ENCODE measurements at regions not wholly inside any gene's neighbourhood (a gene's known extent, or its start where the extent isn't known, plus 50 kb on each side); places are given as distances from the start of the nearest gene placed in this dataset.
A peak's percentile ranks its signal among the peaks of the same experiment; 100 is the strongest.

DNA sequence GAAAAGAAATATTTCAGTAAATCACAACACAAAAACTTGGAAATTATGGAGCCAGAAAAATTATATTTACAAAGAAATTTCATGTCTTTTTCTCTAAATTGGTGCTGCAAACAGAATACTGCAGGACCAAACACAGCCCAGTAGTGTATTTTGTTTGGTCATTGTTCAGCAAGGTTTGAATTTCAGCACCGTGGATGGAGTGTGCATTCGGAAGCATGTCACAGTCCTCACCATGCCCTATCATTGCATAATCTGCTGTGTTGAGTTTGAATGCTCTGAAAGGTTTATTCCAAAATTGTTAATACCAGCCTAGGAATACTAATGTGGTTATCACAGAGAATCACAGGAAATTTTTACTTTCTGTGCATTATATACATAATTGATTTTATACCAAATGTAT, 296.7 kb downstream of the METTL4 start:
- CTCF ChIA-PET: no interaction called here
- no peak for TF ChIP-seq CTCF (conservative IDR thresholded peaks at IDR 0.05; ENCODE audit: low read depth)
- DNase-seq (ENCODE audit: low spot score): no peak
- POLR2A ChIA-PET (ENCODE audit: low non-redundant PET): no interaction called here
- no peak overlapping the region for H3K27ac ChIP-seq

DNA sequence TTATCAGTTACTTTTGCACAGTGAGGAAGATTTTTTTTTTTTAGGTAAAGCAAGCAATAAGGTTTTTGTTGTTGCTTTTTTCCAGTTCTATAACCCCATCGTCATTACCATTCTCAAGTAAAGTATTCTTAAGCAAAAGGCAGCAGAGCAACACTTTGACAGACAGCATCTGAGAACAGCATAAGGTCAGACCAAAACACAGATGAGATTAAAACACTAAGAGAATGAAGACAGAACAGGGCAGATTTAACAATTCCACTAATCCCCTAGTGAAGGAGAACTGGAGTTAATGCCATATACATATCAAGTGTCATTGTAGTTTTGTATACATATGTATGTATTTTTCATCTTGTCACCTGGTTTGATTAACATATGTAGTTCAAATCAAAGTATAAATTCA, 290.2 kb downstream of the METTL4 start:
- no peak for DNase-seq (ENCODE audit: low spot score)
- POLR2A ChIA-PET (ENCODE audit: low non-redundant PET): no interaction called here
- no peak for TF ChIP-seq CTCF (conservative IDR thresholded peaks at IDR 0.05; ENCODE audit: low read depth)
- CTCF ChIA-PET: no interaction called here
- no peak overlapping the region for H3K27ac ChIP-seq

DNA sequence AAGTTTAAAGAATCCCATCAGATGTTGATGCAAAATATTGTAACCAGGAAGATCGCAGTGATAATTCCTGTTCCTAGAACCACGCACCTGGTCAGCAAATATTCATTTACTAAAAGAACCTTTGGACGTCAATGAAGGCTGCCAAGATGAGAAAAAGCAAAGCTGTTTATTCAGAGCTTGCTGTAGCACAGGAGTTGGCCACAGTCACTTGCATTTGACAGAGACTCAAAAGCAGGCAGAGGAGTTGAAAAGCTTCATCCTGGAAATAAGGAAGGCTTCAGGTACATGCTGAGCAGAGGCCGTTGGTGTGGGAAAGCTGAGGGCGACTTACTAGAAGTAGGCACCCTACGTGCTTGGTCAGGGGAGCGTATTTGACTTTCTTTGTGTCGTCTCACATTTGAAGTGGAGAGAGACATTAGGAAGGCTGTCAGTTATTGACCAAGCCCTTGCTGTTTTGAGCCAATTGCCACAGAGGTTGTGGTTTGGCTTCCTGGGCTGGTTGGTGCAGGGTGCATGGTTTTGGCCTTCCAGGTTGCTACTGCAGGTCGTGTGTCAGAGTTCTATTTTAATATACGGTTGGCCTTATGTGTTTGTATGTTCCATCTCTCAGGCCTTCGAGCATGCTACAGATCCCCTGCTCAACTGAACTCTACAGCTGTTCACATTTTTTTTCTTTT, 289.6 kb downstream of the METTL4 start:
- DNase-seq (ENCODE audit: low spot score): no peak
- TF ChIP-seq CTCF (conservative IDR thresholded peaks at IDR 0.05; ENCODE audit: low read depth): no peak
- CTCF ChIA-PET: no interaction called here
- H3K27ac ChIP-seq: no peak overlapping the region
- POLR2A ChIA-PET (ENCODE audit: low non-redundant PET): no interaction called here

- no peak for TF ChIP-seq CTCF (conservative IDR thresholded peaks at IDR 0.05; ENCODE audit: low read depth)
- ChIA-PET CTCF (interaction anchor here (0.6 kb wide), 1 partner anchor 140 kb away, joined by 3 read pairs; no protein-coding TSS in a partner anchor), POLR2A (ENCODE audit: low non-redundant PET) (no interaction called here)
- H3K27ac ChIP-seq: peak overlapping the region; percentile 44
- no peak for DNase-seq (ENCODE audit: low spot score)
These were observed 278.0 kb downstream of the METTL4 start for GRCh38 chr18:2293109-2293839.

GRCh38 chr18:2301316-2301715, 270.0 kb downstream of the METTL4 start:
- H3K27ac ChIP-seq: no peak overlapping the region

GRCh38 chr18:2302012-2302411, 269.3 kb downstream of the METTL4 start:
- TF ChIP-seq CTCF (conservative IDR thresholded peaks at IDR 0.05; ENCODE audit: low read depth): no peak
- POLR2A ChIA-PET (ENCODE audit: low non-redundant PET): no interaction called here
- CTCF ChIA-PET: interaction anchor here (0.6 kb wide), 2 partner anchors 110 to 1599 kb away, joined by 3 read pairs; no protein-coding TSS in a partner anchor
- no peak for DNase-seq (ENCODE audit: low spot score)
- H3K27ac ChIP-seq: no peak overlapping the region

More at GRCh38 chr18:2301316-2301715, 270.0 kb downstream of the METTL4 start:
- TF ChIP-seq CTCF (conservative IDR thresholded peaks at IDR 0.05; ENCODE audit: low read depth): no peak
- ChIA-PET POLR2A (ENCODE audit: low non-redundant PET) (no interaction called here), CTCF (interaction anchor here (0.6 kb wide), 1 partner anchor 1598 kb away, joined by 3 read pairs; no protein-coding TSS in a partner anchor)
- DNase-seq (ENCODE audit: low spot score): no peak
